ENCODE measurements at regions not wholly inside any gene's neighbourhood (a gene's known extent, or its start where the extent isn't known, plus 50 kb on each side); places are given as distances from the start of the nearest gene placed in this dataset.

DNA sequence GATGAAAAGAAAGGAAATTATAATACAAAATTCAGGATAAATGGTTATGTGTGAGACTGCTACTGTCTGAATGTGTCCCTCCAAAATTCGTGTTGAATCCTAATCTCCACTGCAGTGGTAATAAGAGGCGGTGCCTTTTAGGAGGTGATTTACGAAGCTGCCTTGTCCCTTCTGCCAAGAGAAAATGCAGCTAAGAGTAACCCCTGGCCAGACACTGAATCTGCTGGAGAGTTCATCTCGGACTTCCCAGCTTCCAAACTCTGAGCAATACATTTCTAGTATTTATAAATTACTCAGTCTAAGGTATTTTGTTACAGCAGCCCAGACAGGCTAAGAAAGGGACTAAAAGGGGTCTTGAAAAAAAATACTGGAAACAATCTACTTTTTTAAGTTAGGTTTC is 152.6 kb downstream of the KLF12 start:
- ATAC-seq (no peak), DNase-seq (no peak)
- intact Hi-C loops (cut with DNase I), result loop anchor here in 1 of 2 donors (5.0 kb wide), 1 partner anchor 39 kb away; no protein-coding TSS in a partner anchor

DNA sequence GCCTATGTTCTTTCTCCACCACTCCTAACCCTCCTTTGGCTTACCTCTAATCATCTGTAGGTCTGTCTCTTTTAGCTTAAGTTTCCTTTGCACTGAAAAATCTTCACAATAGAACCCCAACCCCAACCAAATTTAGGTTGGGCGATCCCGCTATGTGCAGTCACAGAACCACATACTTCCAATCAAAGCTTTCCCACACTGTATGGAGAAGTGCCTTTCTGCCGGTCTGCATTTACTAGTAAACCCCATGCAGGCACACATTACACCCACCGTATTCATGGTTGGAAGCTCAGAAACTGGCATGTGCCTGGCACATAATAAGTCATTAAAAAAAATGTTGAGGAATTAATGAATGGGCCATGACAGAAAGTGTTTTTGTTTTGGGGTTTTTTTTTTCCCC is 158.4 kb downstream of the KLF12 start:
- intact Hi-C loops (cut with DNase I), result no loop called here
- ATAC-seq, result no peak

DNA sequence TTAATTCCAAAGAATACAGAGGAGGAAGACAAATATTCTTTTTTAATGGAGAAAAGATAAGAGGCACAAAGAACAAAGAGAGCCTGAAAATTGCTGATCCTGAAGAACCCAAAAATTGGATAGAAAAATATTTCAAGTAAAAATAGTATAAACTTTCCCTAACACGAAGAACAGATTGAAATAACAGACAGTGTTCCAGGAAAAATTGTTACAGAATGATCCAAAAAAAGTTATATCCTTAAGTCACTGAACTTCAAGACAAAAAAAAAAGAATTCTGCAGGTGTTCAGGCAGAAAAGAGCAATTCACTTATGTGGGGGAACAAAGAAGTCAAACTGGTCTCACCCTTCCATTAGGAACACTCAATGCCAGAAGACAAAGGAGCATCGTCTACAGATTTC is 160.2 kb downstream of the KLF12 start:
- intact Hi-C loops (cut with DNase I), result no loop called here
- no peak for ATAC-seq
- no peak for DNase-seq

More for the DNA sequence above, 158.4 kb downstream of the KLF12 start:
- DNase-seq, result no peak

DNA sequence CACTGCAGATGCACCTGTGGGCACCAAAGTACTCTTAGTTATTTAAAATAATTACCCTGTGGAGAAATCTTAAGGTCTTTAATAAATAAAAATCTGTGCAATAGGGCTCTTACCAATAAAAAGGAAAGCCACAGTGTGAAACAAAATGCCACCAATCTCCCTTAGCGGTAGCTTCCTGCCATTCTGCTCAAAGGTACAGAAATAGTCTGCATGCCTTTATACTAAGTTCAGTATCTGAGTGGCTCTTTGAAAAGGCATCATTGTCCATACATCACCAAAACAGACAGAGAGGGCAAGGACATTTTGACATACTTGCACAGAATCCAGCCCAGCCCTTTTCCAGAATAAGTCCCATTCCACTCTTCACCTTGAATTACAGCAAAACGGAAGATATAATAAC is 161.0 kb downstream of the KLF12 start:
- DNase-seq (no peak), ATAC-seq (no peak)
- intact Hi-C loops (cut with DNase I), result no loop called here

DNA sequence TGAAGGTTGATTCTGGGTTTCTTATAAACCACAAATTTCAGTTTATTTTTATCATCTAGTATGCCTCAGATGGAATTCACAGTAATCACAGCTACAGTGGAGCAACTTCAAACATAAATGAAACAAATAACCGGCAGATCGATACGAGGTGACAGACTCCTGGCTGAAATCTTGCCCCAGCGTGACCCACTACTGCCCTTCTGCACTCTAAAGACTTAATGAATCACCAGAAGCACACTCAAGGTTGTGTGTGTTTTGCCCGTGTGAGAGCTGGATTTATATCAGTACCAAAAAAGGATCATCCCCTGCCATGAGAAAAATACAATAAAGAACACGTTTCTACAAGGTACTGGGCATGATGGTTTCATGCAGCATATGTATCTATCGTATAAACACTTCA is 161.7 kb downstream of the KLF12 start:
- ATAC-seq, result no peak
- intact Hi-C loops (cut with DNase I), result no loop called here
- no peak for DNase-seq

DNA sequence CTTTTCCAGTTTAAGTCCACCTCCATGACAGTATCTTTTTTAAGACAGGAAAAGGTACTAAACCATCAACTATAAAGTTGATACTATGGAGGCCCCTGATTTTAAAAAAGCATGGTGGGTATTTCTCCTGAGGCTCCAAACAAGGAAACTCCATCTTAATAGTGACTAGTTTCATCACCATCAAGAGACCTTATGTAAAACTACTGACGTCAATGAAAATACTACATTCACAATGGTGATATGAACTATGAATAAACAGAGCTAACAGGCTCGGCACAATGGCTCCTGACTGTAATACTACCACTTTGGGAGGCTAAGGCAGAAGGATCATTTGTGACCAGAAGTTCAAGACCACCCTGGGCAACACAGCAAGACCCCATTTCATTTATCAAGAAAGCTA is 162.7 kb downstream of the KLF12 start:
- intact Hi-C loops (cut with DNase I), result no loop called here
- ATAC-seq, result no peak
- no peak for DNase-seq

DNA sequence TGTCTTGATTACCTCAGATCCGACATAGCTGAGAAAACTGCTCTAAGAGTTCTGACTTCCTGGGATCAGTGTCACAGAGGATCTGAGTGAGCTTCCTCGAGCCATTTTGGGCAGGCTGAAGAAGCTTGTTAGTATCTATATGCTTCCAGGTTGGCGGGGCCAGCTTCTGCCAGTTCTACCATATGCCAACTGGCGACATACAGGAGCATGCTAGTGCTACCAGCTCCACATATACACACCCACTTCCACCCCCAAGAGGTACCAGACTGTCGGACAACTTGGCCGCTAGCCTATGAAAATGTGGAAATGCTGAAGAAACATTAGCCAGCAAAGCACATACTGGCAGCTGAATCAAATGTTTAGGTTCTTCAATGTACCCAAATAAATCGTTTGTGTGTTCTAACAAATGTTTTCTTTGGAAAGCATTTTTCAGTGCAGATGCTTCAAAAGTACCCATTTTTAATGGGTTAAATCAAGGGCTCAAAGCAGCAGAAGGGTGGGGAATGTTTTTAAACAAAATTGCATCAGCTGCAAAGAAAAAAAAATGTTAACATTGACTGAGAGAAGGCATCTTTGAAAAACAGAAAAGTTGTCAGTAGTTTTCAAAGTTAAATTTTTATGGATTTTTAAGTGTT is 163.7 kb downstream of the KLF12 start:
- intact Hi-C loops (cut with DNase I), result no loop called here
- ATAC-seq, result no peak

DNA sequence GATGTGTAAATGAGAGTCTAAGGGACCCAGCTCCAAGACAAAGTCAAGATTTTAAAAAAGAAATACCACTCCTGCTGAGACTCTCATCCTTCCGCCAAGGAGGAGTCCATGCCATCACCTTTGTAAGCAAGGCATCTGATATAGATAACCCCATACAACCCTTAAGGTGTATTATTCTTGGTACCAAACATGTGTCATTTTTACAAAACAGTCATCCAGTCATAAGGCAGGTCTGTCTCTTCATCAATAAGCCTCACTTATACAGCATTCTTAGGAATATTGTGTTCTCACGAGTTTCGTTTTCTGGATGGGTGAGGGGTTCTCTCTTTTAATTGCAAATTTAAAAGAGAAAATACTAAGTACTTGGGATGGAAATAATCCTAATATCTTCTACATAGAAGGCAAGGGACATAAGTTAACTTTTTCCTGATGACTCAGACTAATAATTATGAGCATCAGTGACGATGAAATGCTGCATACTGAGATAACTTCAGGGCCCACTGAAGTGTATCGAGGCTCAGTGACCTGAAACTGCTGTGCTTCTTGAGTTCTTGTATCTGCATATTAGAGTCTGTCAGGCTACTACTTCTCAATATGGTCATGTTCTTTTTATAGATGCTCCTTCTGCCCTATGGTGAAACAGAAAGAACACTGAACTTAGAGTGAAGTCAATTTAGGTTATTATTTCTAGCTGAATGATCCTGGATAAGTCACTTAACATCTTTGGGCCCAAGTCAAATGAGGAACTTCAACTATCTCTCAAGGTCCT is 166.6 kb downstream of the KLF12 start:
- no peak for ATAC-seq
- intact Hi-C loops (cut with DNase I), result no loop called here
- DNase-seq, result no peak

More for the DNA sequence above, 163.7 kb downstream of the KLF12 start:
- DNase-seq, result no peak

DNA sequence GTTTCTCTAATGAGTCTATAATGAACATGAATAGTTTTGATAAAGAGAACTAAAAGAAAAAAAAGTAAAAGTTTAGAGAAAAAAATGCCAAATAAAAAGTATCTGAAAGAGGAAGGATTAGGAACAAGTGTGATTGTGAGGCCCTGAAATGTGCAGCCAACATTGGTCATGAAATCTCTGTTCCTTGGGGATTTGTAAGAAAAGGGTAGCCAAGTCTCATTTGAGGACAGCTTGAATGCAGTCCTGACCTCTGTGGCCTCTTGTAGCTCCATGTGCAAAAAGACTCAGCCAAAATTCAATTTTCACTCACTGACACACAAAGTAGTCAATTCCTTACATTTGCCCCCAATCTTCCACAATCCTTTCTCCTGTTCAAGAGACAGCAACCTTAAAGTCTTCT is 167.9 kb downstream of the KLF12 start:
- intact Hi-C loops (cut with DNase I), result no loop called here
- ATAC-seq, result peak; percentile 60 to 94
- DNase-seq, result no peak

DNA sequence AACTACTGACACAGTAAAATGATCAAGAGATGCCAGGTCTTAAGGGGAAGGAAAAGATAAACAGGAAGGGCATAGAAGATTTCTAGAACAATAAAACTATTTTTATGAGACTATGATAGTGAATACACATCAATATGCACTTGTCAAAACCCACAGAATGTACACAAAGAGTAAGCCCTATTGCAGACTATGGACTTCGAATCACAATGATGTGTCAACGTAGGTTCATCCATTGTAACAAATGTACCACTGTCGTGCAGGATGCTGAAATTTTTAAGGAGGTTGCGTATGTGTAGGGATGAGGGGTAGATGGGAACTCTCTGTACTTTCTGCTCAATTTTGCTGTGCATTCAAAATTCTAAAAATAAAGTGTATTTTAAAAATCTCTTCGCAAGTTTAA is 171.9 kb downstream of the KLF12 start:
- no peak for DNase-seq
- ATAC-seq, result no peak
- intact Hi-C loops (cut with DNase I), result no loop called here

DNA sequence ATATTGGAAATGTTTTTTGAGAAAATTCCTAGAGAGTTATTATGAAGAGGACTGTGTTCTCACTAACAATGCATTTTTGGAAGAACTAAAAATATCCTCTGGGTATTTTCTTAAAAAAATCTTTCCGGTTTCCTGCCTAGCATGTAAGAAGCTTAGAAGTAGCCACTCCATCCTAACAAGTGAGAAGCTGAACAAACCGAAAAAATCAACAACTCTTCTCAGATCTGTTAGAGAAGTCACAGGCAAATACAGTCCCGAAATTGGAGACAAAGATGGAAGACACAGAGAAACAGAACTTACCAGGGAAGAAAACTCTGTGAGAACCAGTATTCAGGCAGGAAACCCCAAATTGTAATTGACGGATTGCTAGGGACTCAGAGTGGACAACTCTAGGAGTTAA is 173.0 kb downstream of the KLF12 start:
- intact Hi-C loops (cut with DNase I), result no loop called here
- DNase-seq (no peak), ATAC-seq (no peak)

DNA sequence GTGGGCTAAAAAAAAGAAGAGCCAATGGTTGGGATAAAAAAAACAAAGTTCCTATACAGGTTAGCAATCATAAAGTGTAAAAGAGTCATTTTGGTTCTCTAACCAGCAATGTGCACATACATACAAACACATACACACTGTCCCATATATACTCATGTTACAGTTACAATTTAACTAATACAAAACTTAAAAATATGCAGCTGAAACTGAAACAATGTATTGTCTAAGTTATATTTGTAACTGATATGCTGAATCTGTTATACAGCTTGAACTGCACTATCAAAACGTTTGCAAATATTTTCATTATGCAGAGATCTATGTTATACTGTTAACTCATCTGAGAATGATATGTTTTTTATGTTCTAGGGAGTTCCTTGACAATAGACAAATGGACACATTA is 173.7 kb downstream of the KLF12 start:
- DNase-seq, result no peak
- intact Hi-C loops (cut with DNase I), result no loop called here
- no peak for ATAC-seq

DNA sequence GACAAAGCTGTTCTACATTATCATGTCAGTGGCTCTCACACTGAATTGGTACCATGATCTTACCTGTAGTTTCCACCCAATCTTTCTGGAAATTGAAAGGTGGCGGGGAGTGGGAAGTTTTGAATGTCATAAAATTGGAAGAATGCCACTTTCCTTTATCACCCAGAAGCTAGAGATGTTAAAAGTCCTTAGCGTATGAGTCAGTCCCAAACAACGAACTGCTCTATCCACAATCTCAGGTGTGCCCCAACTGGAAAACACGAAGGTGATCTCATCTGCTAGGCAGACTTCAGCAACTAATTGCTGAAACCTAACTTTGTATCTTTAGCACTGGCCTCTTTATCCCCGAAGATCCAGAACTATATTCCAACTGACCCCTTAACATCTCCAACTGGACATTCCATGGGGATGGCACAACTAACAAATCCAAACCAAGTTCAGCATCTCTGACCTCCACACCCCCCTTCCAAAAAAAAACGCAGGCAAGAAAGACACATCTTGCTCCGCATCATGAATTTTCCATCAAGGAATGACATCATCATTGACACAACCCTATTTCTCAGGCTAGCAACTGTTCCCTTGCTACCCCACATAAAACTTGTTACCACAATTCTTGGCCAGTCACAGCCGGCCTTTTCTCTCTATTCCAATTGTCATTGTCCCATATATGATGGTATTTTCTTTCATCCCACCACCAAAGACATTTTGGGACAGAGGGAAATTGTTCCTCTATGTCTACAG is 175.4 kb downstream of the KLF12 start:
- no peak for ATAC-seq
- DNase-seq, result no peak
- intact Hi-C loops (cut with DNase I), result no loop called here

DNA sequence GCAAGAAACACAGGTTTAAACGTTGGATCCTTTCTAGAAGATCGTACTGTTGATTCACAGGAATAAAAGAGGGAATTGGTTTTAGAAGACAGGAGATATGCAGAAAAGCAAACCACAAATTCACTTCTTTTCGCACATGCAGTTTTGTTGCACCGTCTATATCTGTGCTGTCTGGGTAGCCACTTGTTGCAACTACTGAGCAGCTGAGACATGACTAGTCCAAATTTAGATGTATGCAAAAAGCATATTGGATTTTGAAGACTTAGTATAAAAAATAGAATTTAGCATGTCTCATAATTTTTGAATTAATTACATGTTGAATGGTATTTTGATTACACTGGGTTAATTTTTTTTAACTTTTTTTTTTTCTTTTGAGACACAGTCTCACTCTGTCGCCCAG is 176.3 kb downstream of the KLF12 start:
- ATAC-seq (no peak), DNase-seq (no peak)
- intact Hi-C loops (cut with DNase I), result no loop called here

DNA sequence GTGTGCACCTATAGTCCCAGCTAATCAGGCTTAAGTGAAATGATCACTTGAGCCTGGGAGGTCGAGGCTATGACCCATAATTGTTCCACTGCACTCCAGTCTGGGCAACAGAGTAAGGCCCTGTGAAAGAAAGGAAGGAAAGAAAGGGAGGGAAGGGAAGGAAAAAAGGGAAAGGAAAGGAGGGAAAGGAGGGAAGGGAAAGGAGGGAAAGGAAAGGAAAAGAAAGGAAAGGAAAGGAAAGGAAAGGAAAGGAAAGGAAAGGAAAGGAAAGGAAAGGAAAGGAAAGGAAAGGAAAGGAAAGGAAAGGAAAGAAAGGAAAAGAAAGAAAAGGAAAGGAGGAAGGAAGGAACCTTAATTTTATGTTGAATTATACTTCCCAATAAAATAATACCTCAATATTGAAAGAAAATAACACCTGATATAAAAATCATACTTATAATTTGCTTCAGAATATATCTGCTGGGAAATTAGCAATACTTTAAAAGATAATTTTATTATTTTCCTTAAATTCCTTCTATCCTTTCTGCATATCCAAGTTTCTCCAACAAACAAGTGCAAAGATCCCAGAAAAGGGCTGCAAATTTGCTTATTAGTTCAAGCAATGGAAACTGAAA is 177.3 kb downstream of the KLF12 start:
- DNase-seq (no peak), ATAC-seq (no peak)
- intact Hi-C loops (cut with DNase I), result no loop called here

DNA sequence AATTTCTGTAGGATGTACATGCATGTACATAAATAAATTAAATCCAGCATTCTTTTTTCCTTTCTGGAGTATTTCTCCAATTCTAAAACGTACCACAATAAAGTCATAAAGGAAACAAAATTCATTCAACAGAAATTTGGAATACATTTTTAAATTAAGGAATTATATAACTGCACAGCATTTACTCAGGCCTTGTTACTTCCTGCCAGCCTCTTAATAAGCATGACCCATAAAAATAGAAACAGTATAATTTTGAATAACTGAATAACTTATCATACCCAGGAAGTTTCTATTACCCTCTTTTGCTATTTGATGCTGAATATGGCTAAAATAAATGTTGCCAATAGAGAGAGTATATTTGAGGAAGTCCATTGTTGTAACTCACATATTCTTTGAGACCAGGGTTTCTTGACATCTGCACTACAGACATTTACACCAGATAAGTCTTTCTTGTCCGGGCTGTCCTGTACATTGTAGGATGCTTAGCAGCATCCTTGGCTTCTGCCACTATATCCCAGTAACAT is 178.2 kb downstream of the KLF12 start:
- intact Hi-C loops (cut with DNase I), result no loop called here
- ATAC-seq (no peak), DNase-seq (no peak)

DNA sequence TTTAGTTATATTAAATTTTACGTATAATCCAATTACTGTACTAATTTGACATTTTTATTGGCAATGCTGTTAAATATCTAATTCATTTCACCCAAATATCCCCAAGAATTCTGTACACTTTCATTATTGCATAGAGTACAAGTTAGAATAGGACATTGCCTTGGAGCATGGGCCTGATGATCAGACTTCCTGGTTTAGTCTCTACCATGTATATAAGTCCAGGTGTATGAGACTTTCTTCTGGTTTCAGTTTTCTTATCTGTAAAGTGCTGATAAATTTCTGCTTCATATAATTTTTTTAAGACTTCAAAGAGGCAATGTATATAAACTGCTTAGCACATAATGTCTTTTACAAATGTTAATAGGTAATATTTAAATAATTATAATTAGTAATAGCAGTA is 179.4 kb downstream of the KLF12 start:
- no peak for ATAC-seq
- intact Hi-C loops (cut with DNase I), result no loop called here

DNA sequence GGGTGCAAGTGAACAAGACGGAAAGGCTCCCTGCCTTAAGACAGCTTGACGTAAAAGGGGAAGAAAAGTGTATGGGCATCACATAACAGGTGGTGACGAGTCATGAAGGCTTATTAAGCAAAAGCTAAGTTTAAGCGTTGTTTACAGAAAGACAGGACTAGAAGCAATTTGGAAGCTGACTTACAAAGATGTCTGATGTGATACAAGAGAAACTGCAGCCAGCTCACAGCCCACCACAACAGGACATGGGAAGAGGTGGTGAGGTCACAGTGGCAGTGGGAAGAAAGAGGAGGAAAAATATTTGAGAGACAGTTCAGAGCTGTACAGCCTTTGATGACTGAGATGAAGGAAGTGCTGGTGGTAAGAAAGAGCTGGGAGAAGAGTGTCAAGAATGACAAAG is 181.6 kb downstream of the KLF12 start:
- intact Hi-C loops (cut with DNase I), result no loop called here
- ATAC-seq (no peak), DNase-seq (no peak)

More for the DNA sequence above, 179.4 kb downstream of the KLF12 start:
- DNase-seq, result no peak

DNA sequence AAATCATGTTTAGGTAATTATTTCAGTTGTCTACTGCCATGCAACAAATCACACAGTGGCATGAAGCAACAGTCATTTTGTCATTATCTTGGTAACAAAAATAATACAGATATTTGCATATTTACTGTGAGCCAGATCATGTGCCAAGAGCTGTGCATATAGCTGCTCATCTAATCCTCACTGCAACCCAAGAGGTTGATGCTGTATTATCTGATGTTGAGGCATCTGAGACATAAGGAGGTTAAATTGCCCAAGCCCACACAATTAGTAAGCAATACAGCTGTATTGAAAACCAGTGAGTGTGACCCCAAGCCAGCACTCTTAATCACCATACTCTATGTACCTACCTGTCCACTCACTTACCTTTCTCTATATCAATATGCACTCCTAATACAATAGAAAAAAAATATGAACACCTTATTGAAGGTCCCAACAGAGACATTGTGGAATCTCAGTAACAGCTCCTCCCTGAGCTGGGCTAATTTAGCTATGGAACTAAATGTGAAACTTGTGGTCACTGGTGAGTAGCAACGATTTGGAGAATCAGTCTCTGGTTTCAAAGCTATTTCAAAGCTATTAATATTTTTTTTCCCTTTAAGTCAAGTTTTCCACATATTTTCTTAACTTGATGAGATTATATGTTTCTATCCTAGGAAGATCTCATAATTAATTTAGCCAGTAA is 185.2 kb downstream of the KLF12 start:
- intact Hi-C loops (cut with DNase I), result no loop called here
- DNase-seq (no peak), ATAC-seq (no peak)
